ENCODE measurements at regions not wholly inside any gene's neighbourhood (a gene's known extent, or its start where the extent isn't known, plus 50 kb on each side); places are given as distances from the start of the nearest gene placed in this dataset.
"Not testable (repeated sequence)": the region's sequence is repeated elsewhere in the genome, so short reads cannot be mapped to it uniquely, and the experiment has no call there.

DNA sequence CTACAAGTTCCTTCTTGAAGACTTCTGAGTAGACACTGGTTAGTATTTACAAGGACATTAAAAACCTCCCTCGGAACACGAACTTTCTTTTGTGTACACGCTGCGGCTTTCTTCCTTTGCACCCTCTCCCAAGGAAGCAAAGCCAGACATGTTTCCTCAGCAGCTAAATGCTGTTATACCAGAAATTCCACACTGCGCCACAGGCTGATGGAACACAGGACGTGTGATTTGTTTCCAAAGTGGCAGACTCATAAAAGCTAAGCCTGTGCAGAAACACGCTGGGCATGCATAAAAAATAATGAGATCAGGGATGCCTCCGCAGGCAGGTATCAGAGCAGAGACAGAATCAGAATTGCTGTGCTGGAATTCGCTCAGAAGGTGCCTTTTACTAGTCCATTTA, 73.0 kb upstream of the RGPD5 start:
- no TSS peak for BruUV-seq (replicated peaks)
- Histone ChIP-seq H3K36me3 (ENCODE audit: insufficient read depth, low read length) (no peaks in the 10 kb centered on the region), H3K79me2 (ENCODE audit: insufficient read depth, low read depth, low read length) (no peaks in the 10 kb centered on the region), H4K20me1 (ENCODE audit: insufficient read depth, low read length) (no peaks in the 10 kb centered on the region), H3K9me2 (ENCODE audit: insufficient read depth, low read length) (no peaks in the 10 kb centered on the region), H3K9me3 (ENCODE audit: low read length) (no peaks in the 10 kb centered on the region), H3K4me3 (ENCODE audit: low read depth, low read length, poor library complexity, severe bottlenecking) (no peak overlapping the region), H3K4me1 (ENCODE audit: insufficient read depth, low read length, poor library complexity, severe bottlenecking) (no peaks in the 10 kb centered on the region), H3K27ac (ENCODE audit: low read depth, low read length, poor library complexity, severe bottlenecking) (no peak overlapping the region), H2AFZ (ENCODE audit: low read length) (no peak overlapping the region), H3K4me2 (ENCODE audit: low read length) (no peak overlapping the region)
- TF ChIP-seq, protein P1, sequence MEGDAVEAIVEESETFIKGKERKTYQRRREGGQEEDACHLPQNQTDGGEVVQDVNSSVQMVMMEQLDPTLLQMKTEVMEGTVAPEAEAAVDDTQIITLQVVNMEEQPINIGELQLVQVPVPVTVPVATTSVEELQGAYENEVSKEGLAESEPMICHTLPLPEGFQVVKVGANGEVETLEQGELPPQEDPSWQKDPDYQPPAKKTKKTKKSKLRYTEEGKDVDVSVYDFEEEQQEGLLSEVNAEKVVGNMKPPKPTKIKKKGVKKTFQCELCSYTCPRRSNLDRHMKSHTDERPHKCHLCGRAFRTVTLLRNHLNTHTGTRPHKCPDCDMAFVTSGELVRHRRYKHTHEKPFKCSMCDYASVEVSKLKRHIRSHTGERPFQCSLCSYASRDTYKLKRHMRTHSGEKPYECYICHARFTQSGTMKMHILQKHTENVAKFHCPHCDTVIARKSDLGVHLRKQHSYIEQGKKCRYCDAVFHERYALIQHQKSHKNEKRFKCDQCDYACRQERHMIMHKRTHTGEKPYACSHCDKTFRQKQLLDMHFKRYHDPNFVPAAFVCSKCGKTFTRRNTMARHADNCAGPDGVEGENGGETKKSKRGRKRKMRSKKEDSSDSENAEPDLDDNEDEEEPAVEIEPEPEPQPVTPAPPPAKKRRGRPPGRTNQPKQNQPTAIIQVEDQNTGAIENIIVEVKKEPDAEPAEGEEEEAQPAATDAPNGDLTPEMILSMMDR (conservative IDR thresholded peaks at IDR 0.05; ENCODE audit: low read length): no peak
- no peak for TF ChIP-seq EZH2phosphoT487 (IDR thresholded peaks at IDR 0.05; ENCODE audit: borderline replicate concordance, low read depth, low read length)
- DNase-seq (ENCODE audit: low spot score): no peak
- intact Hi-C loops (cut with micrococcal nuclease; ENCODE audit: unreplicated experiment): no loop called here
- ChIA-PET POLR2A (no interaction called here), CTCF (ENCODE audit: unreplicated experiment) (no interaction called here)

DNA sequence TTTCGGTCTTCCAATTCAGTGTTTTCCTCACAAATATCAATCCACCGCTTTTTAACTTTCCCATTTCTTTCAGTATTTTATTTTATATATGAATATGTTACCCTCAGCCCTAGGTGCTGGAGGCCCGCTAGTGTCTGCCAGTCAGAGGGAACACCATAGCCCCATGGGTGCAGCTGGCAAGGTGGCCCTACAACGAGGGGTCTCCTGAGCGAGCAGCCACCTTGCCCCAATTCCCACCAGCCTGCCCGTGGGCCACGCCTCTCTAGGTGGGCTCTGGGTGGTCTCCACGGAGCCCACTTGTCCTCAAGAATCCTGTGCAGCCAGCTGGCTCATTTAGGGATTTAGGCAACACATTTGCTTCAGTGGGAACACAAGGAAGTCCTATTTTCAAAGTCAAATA, 72.5 kb upstream of the RGPD5 start:
- ChIA-PET POLR2A (no interaction called here), CTCF (ENCODE audit: unreplicated experiment) (no interaction called here)
- DNase-seq (ENCODE audit: low spot score): no peak
- Histone ChIP-seq H3K36me3 (ENCODE audit: insufficient read depth, low read length) (no peaks in the 10 kb centered on the region), H3K27ac (ENCODE audit: low read depth, low read length, poor library complexity, severe bottlenecking) (no peak overlapping the region), H3K9me2 (ENCODE audit: insufficient read depth, low read length) (no peaks in the 10 kb centered on the region), H2AFZ (ENCODE audit: low read length) (no peak overlapping the region), H3K4me2 (ENCODE audit: low read length) (no peak overlapping the region), H3K9me3 (ENCODE audit: low read length) (no peaks in the 10 kb centered on the region), H3K4me3 (ENCODE audit: low read depth, low read length, poor library complexity, severe bottlenecking) (no peak overlapping the region), H4K20me1 (ENCODE audit: insufficient read depth, low read length) (no peaks in the 10 kb centered on the region), H3K79me2 (ENCODE audit: insufficient read depth, low read depth, low read length) (no peaks in the 10 kb centered on the region), H3K4me1 (ENCODE audit: insufficient read depth, low read length, poor library complexity, severe bottlenecking) (no peaks in the 10 kb centered on the region)
- intact Hi-C loops (cut with micrococcal nuclease; ENCODE audit: unreplicated experiment): no loop called here
- no TSS peak for BruUV-seq (replicated peaks)
- TF ChIP-seq, protein P1 (conservative IDR thresholded peaks at IDR 0.05; ENCODE audit: low read length): no peak
- no peak for TF ChIP-seq EZH2phosphoT487 (IDR thresholded peaks at IDR 0.05; ENCODE audit: borderline replicate concordance, low read depth, low read length)

DNA sequence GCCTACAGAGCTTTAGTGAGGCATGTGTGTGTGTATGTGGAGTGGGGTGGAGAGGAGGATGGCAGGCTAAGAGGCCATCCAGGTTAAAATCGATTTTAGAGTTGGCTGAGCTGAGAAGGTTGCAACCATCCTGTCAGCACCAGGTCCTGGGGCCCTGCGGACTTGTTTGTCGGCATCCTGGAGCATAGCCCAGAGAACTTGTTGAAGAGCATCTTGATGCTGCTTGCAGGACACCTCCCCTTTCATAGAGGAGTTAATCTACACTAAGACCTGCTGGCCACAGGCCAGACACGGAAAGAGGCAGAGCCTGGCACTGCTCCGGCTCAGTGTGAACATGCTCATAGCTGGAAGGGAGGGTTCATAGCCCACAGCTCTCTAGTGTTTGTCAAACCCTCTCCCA, 72.1 kb upstream of the RGPD5 start:
- no peaks in the 10 kb centered on the region for H3K9me2 ChIP-seq (ENCODE audit: insufficient read depth, low read length)
- no peak overlapping the region for H2AFZ ChIP-seq (ENCODE audit: low read length)
- intact Hi-C loops (cut with micrococcal nuclease; ENCODE audit: unreplicated experiment): no loop called here
- H3K4me3 ChIP-seq (ENCODE audit: low read depth, low read length, poor library complexity, severe bottlenecking): no peak overlapping the region
- POLR2A ChIA-PET: no interaction called here
- no peak overlapping the region for H3K27ac ChIP-seq (ENCODE audit: low read depth, low read length, poor library complexity, severe bottlenecking)
- DNase-seq (ENCODE audit: low spot score): no peak
- TF ChIP-seq, protein P1 (conservative IDR thresholded peaks at IDR 0.05; ENCODE audit: low read length): no peak
- no peak for TF ChIP-seq EZH2phosphoT487 (IDR thresholded peaks at IDR 0.05; ENCODE audit: borderline replicate concordance, low read depth, low read length)
- H3K4me1 ChIP-seq (ENCODE audit: insufficient read depth, low read length, poor library complexity, severe bottlenecking): no peaks in the 10 kb centered on the region
- H3K9me3 ChIP-seq (ENCODE audit: low read length): no peaks in the 10 kb centered on the region
- no peak overlapping the region for H3K4me2 ChIP-seq (ENCODE audit: low read length)
- H3K79me2 ChIP-seq (ENCODE audit: insufficient read depth, low read depth, low read length): no peaks in the 10 kb centered on the region
- no peaks in the 10 kb centered on the region for H4K20me1 ChIP-seq (ENCODE audit: insufficient read depth, low read length)
- no peaks in the 10 kb centered on the region for H3K36me3 ChIP-seq (ENCODE audit: insufficient read depth, low read length)
- BruUV-seq (replicated peaks): no TSS peak
- CTCF ChIA-PET (ENCODE audit: unreplicated experiment): no interaction called here

DNA sequence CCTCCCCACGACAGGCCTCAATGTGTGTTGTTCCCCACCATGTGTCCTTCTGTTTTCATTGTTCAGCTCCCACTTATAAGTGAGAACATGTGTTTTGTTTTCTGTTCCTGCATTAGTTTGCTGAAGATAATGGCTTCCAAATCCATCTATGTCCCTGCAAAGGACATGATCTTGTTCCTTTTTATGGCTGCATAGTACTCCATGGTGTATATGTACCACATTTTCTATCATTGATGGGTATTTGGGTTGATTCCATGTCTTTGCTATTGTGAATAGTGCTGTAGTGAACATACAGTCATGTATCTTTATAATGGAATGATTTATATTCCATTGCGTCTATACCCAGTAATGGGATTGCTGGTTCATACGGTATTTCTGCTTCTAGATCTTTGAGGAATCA, 71.5 kb upstream of the RGPD5 start:
- H3K4me3 ChIP-seq (ENCODE audit: low read depth, low read length, poor library complexity, severe bottlenecking); H3K4me1 ChIP-seq (ENCODE audit: insufficient read depth, low read length, poor library complexity, severe bottlenecking); H3K27ac ChIP-seq (ENCODE audit: low read depth, low read length, poor library complexity, severe bottlenecking); H3K4me2 ChIP-seq (ENCODE audit: low read length); BruUV-seq (replicated peaks); DNase-seq (ENCODE audit: low spot score); CTCF ChIA-PET (ENCODE audit: unreplicated experiment); POLR2A ChIA-PET; intact Hi-C loops (cut with micrococcal nuclease; ENCODE audit: unreplicated experiment); H3K9me3 ChIP-seq (ENCODE audit: low read length); H3K79me2 ChIP-seq (ENCODE audit: insufficient read depth, low read depth, low read length); H3K9me2 ChIP-seq (ENCODE audit: insufficient read depth, low read length); H2AFZ ChIP-seq (ENCODE audit: low read length); H3K36me3 ChIP-seq (ENCODE audit: insufficient read depth, low read length); H4K20me1 ChIP-seq (ENCODE audit: insufficient read depth, low read length): not testable (repeated sequence)

DNA sequence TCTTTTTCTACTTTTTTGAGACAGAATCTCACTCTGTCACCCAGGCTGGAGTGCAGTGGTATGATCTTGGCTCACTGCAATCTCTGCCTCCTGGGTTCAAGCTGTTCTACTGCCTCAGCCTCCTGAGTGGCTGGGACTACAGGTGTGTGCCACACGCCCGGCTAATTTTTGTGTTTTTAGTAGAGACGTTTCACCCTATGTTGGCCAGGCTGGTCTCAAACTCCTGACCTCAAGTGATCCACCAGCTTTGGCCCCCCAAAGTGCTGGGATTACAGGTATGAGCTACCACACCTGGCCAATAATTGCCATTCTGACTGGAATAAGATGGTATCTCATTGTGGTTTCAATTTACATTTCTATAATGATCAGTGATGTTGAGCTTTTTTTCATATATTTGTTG, 71.0 kb upstream of the RGPD5 start:
- H3K4me2 ChIP-seq (ENCODE audit: low read length); H3K79me2 ChIP-seq (ENCODE audit: insufficient read depth, low read depth, low read length); intact Hi-C loops (cut with micrococcal nuclease; ENCODE audit: unreplicated experiment); H3K4me3 ChIP-seq (ENCODE audit: low read depth, low read length, poor library complexity, severe bottlenecking); CTCF ChIA-PET (ENCODE audit: unreplicated experiment); DNase-seq (ENCODE audit: low spot score); POLR2A ChIA-PET; H3K27ac ChIP-seq (ENCODE audit: low read depth, low read length, poor library complexity, severe bottlenecking); H3K9me2 ChIP-seq (ENCODE audit: insufficient read depth, low read length); H4K20me1 ChIP-seq (ENCODE audit: insufficient read depth, low read length); H3K4me1 ChIP-seq (ENCODE audit: insufficient read depth, low read length, poor library complexity, severe bottlenecking); H2AFZ ChIP-seq (ENCODE audit: low read length); BruUV-seq (replicated peaks); H3K36me3 ChIP-seq (ENCODE audit: insufficient read depth, low read length); H3K9me3 ChIP-seq (ENCODE audit: low read length): not testable (repeated sequence)
